Liver (tissue), 3 donors: ENCODE measurements at regions not wholly inside any gene's neighbourhood (a gene's known extent, or its start where the extent isn't known, plus 50 kb on each side); places are given as distances from the start of the nearest gene placed in this dataset.

Experiments used
- EGR1 ChIP-seq, 2 donors: IDR thresholded peaks; 2 replicates each; pipeline ENCODE4 v1.6.1; 2016 to 2018; ENCODE audit warnings: antibody characterized with exemption in 2 of 2, low read depth in 2 of 2
- GABPA ChIP-seq, 2 donors: IDR thresholded peaks in 1 of 2; conservative IDR thresholded peaks in 1 of 2; 2 replicates each; pipeline ENCODE4 v1.6.1; 2016; ENCODE audit warnings: antibody characterized with exemption in 2 of 2, mild to moderate bottlenecking in 1 of 2, moderate library complexity in 1 of 2
- HNF4G ChIP-seq: IDR thresholded peaks from 2 replicates; pipeline ENCODE4 v1.6.1; 2016; ENCODE audit warnings: antibody characterized with exemption
- RXRA ChIP-seq, 2 donors: IDR thresholded peaks; 2 replicates each; pipeline ENCODE4 v1.6.1; 2017 to 2018; ENCODE audit warnings: antibody characterized with exemption in 2 of 2, mild to moderate bottlenecking in 1 of 2
- TAF1 ChIP-seq: conservative IDR thresholded peaks from 2 replicates; pipeline ENCODE4 v1.6.1; 2016; ENCODE audit warnings: antibody characterized with exemption, mild to moderate bottlenecking
- TF ChIP-seq, protein P1 (sequence below): fragments of 150-350 bp; IDR thresholded peaks from 2 replicates; pipeline ENCODE4 v1.5.1; 2017; ENCODE audit warnings: improper control_type of control experiment, low read depth, low read length; ENCODE audit not compliant: missing input control
- TF ChIP-seq, protein P2 (sequence below): IDR thresholded peaks from 2 replicates; pipeline ENCODE4 v1.6.1; 2016; ENCODE audit warnings: antibody characterized with exemption
- TF ChIP-seq, protein P3 (sequence below): IDR thresholded peaks from 2 replicates; pipeline ENCODE4 v1.6.1; 2016; ENCODE audit warnings: antibody characterized with exemption, mild to moderate bottlenecking
- donor health status: healthy.
- donor health status: healthy.

DNA sequence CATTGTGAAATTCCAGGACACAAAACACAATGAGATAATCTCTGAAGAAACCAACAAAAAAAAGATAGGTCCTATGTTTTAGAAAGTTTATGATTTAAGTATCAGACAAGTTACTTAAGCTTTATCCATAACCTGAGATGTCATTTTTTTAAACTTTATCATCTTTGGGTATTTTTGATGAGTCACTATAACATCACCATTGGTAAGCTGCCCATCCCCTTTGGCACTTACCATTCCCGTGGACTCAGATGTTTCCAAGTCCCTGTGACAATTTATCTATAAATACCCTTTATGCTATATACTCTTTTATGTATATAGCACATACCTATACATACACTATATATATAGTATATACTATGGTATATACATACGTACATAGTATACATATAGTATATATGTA, 198.9 kb upstream of the GEMIN8 start:
- TF ChIP-seq, protein P1, sequence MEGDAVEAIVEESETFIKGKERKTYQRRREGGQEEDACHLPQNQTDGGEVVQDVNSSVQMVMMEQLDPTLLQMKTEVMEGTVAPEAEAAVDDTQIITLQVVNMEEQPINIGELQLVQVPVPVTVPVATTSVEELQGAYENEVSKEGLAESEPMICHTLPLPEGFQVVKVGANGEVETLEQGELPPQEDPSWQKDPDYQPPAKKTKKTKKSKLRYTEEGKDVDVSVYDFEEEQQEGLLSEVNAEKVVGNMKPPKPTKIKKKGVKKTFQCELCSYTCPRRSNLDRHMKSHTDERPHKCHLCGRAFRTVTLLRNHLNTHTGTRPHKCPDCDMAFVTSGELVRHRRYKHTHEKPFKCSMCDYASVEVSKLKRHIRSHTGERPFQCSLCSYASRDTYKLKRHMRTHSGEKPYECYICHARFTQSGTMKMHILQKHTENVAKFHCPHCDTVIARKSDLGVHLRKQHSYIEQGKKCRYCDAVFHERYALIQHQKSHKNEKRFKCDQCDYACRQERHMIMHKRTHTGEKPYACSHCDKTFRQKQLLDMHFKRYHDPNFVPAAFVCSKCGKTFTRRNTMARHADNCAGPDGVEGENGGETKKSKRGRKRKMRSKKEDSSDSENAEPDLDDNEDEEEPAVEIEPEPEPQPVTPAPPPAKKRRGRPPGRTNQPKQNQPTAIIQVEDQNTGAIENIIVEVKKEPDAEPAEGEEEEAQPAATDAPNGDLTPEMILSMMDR = no peak
- TF ChIP-seq RXRA (IDR thresholded peaks at IDR 0.05) (no peak), TAF1 (no peak), GABPA (IDR thresholded peaks at IDR 0.05 in 1 of 2, conservative IDR thresholded peaks at IDR 0.05 in 1 of 2) (no peak), EGR1 (IDR thresholded peaks at IDR 0.05; ENCODE audit: low read depth in 2 of 2) (no peak), HNF4G (no peak)
- TF ChIP-seq, protein P2, sequence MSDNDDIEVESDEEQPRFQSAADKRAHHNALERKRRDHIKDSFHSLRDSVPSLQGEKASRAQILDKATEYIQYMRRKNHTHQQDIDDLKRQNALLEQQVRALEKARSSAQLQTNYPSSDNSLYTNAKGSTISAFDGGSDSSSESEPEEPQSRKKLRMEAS = no peak
- TF ChIP-seq, protein P3, sequence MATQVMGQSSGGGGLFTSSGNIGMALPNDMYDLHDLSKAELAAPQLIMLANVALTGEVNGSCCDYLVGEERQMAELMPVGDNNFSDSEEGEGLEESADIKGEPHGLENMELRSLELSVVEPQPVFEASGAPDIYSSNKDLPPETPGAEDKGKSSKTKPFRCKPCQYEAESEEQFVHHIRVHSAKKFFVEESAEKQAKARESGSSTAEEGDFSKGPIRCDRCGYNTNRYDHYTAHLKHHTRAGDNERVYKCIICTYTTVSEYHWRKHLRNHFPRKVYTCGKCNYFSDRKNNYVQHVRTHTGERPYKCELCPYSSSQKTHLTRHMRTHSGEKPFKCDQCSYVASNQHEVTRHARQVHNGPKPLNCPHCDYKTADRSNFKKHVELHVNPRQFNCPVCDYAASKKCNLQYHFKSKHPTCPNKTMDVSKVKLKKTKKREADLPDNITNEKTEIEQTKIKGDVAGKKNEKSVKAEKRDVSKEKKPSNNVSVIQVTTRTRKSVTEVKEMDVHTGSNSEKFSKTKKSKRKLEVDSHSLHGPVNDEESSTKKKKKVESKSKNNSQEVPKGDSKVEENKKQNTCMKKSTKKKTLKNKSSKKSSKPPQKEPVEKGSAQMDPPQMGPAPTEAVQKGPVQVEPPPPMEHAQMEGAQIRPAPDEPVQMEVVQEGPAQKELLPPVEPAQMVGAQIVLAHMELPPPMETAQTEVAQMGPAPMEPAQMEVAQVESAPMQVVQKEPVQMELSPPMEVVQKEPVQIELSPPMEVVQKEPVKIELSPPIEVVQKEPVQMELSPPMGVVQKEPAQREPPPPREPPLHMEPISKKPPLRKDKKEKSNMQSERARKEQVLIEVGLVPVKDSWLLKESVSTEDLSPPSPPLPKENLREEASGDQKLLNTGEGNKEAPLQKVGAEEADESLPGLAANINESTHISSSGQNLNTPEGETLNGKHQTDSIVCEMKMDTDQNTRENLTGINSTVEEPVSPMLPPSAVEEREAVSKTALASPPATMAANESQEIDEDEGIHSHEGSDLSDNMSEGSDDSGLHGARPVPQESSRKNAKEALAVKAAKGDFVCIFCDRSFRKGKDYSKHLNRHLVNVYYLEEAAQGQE = no peak
